Upper lobe of left lung (tissue), 6 donors: ENCODE measurements at regions not wholly inside any gene's neighbourhood (a gene's known extent, or its start where the extent isn't known, plus 50 kb on each side); places are given as distances from the start of the nearest gene placed in this dataset.
"Not testable (repeated sequence)": the region's sequence is repeated elsewhere in the genome, so short reads cannot be mapped to it uniquely, and the experiment has no call there.

Experiments used
- ATAC-seq, 2 donors: fragments of 200-7000 bp; cut with Tn5 transposase; one replicate each; pipeline ENCODE4 v1.9.1; 2022; ENCODE audit warnings: mild to moderate bottlenecking in 2 of 2, moderate library complexity in 2 of 2; ENCODE audit not compliant: low FRiP score in 2 of 2
- DNase-seq, 2 donors: peaks; one replicate each; pipeline ENCODE4 v3.0.0-alpha.2; 2019 to 2020
- H3K27ac ChIP-seq, 4 donors: fragments of 200-600 bp; sonication (generic); one replicate each; pipeline ENCODE4 v1.5.1; 2016 to 2019
- H3K27me3 ChIP-seq, 4 donors: fragments of 200-600 bp; sonication (generic); one replicate each; pipeline ENCODE4 v1.5.1; 2017 to 2019
- H3K36me3 ChIP-seq, 4 donors: fragments of 200-600 bp; sonication (generic); one replicate each; pipeline ENCODE4 v1.5.1; 2016 to 2019
- H3K4me1 ChIP-seq, 4 donors: fragments of 200-600 bp; sonication (generic); one replicate each; pipeline ENCODE4 v1.5.1; 2018 to 2019
- H3K4me3 ChIP-seq, 4 donors: fragments of 200-600 bp; sonication (generic); one replicate each; pipeline ENCODE4 v1.5.1; 2017 to 2019; ENCODE audit warnings: mild to moderate bottlenecking in 2 of 4, moderate library complexity in 1 of 4
- H3K9me3 ChIP-seq, 4 donors: fragments of 200-600 bp; sonication (generic); one replicate each; pipeline ENCODE4 v1.5.1; 2018 to 2019
- CTCF ChIP-seq, 6 experiments: fragments of 450-650 bp in 4 of 6; fragments of 200-600 bp in 2 of 6; sonication (generic) in 2 of 6; IDR thresholded peaks; one replicate each; pipeline ENCODE4 v1.5.1; 2016 to 2019; ENCODE audit warnings: antibody characterized with exemption in 6 of 6
- EP300 ChIP-seq, 4 donors: sonication (generic); formaldehyde crosslinking; IDR thresholded peaks; one replicate each; pipeline ENCODE4 v1.5.1; 2017; ENCODE audit warnings: antibody characterized with exemption in 4 of 4, control low read depth in 2 of 4
- POLR2A ChIP-seq, 4 donors: fragments of 450-650 bp; IDR thresholded peaks; one replicate each; pipeline ENCODE4 v1.5.1; 2016 to 2017; ENCODE audit warnings: antibody characterized with exemption in 4 of 4, mild to moderate bottlenecking in 2 of 4
- POLR2AphosphoS5 ChIP-seq, 2 donors: sonication (generic); formaldehyde crosslinking; IDR thresholded peaks; one replicate each; pipeline ENCODE4 v1.5.1; 2017; ENCODE audit warnings: antibody characterized with exemption in 2 of 2
- WGBS, 2 donors: methylation state at CpG; one replicate each; pipeline ENCODE4 v1.1.5; 2017 to 2018; 5-methylcytosine and 5-hydroxymethylcytosine counted together
- donor health status: DM: no; HTN: no; CAD: no; lungs with moderate emphysema.
- donor health status: DM: no; HTN: yes; CAD: no; lungs with severe emphysema.

GRCh38 chr12:9340422-9341259, 132.4 kb upstream of the PZP start:
- Histone ChIP-seq H3K4me1 (no peaks in the 10 kb centered on the region), H3K27ac (no peak overlapping the region), H3K36me3 (no peaks in the 10 kb centered on the region), H3K4me3 (no peak overlapping the region), H3K9me3 (peaks cover 0 to 4% (median 0%) of the 10 kb centered on the region in 4 donors), H3K27me3 (no peaks in the 10 kb centered on the region)
- no peak for DNase-seq
- WGBS, 2 donors: 65 to 74% methylated on average over 8 of the region's 8 CpGs
- no peak for ATAC-seq
- TF ChIP-seq CTCF (IDR thresholded peaks at IDR 0.05) (no peak), EP300 (IDR thresholded peaks at IDR 0.05) (no peak), POLR2AphosphoS5 (IDR thresholded peaks at IDR 0.05) (no peak), POLR2A (IDR thresholded peaks at IDR 0.05) (no peak)

GRCh38 chr12:9337656-9338055, 129.5 kb upstream of the PZP start:
- ATAC-seq (no peak), DNase-seq (no peak)
- Histone ChIP-seq H3K27me3 (no peaks in the 10 kb centered on the region), H3K27ac (no peak overlapping the region), H3K36me3 (no peaks in the 10 kb centered on the region), H3K4me1 (no peaks in the 10 kb centered on the region), H3K4me3 (no peak overlapping the region), H3K9me3 (peaks cover 0 to 4% (median 0%) of the 10 kb centered on the region in 4 donors)
- TF ChIP-seq CTCF (IDR thresholded peaks at IDR 0.05) (no peak), POLR2A (IDR thresholded peaks at IDR 0.05) (no peak), POLR2AphosphoS5 (IDR thresholded peaks at IDR 0.05) (no peak), EP300 (IDR thresholded peaks at IDR 0.05) (no peak)

- DNase-seq, H3K36me3 ChIP-seq, ATAC-seq, H3K4me3 ChIP-seq, H3K4me1 ChIP-seq, H3K9me3 ChIP-seq, H3K27ac ChIP-seq, H3K27me3 ChIP-seq: not testable (repeated sequence)
- 85 to 89% methylated on average over 7 of the region's 7 CpGs for WGBS, 2 donors
Observed at GRCh38 chr12:9336375-9337011, 128.3 kb upstream of the PZP start.

GRCh38 chr12:9335867-9336266, 127.7 kb upstream of the PZP start:
- ATAC-seq: no peak
- no peak overlapping the region for H3K27ac ChIP-seq
- no peak for DNase-seq
- peaks cover 0 to 4% (median 0%) of the 10 kb centered on the region in 4 donors for H3K9me3 ChIP-seq
- 74 to 100% methylated on average over 1 to 5 of the region's 5 CpGs for WGBS, 2 donors
- TF ChIP-seq EP300 (IDR thresholded peaks at IDR 0.05) (no peak), CTCF (IDR thresholded peaks at IDR 0.05) (no peak)
- no peaks in the 10 kb centered on the region for H3K36me3 ChIP-seq
- H3K4me3 ChIP-seq: no peak overlapping the region
- peaks cover 0 to 3% (median 0%) of the 10 kb centered on the region in 4 donors for H3K4me1 ChIP-seq
- H3K27me3 ChIP-seq: no peaks in the 10 kb centered on the region

- no peaks in the 10 kb centered on the region for H3K27me3 ChIP-seq
- WGBS, 2 donors: 76 to 82% methylated on average over 5 of the region's 5 CpGs
- TF ChIP-seq POLR2A (IDR thresholded peaks at IDR 0.05) (no peak), POLR2AphosphoS5 (IDR thresholded peaks at IDR 0.05) (no peak), CTCF (IDR thresholded peaks at IDR 0.05) (no peak), EP300 (IDR thresholded peaks at IDR 0.05) (no peak)
- no peak overlapping the region for H3K27ac ChIP-seq
- DNase-seq: no peak
- peaks cover 0 to 3% (median 0%) of the 10 kb centered on the region in 4 donors for H3K4me1 ChIP-seq
- no peaks in the 10 kb centered on the region for H3K36me3 ChIP-seq
- H3K9me3 ChIP-seq: peaks cover 0 to 4% (median 0%) of the 10 kb centered on the region in 4 donors
- no peak overlapping the region for H3K4me3 ChIP-seq
- no peak for ATAC-seq
Observed at GRCh38 chr12:9334964-9335363, 126.8 kb upstream of the PZP start.
